Mesendoderm (in vitro differentiated cells): ENCODE measurements at regions not wholly inside any gene's neighbourhood (a gene's known extent, or its start where the extent isn't known, plus 50 kb on each side); places are given as distances from the start of the nearest gene placed in this dataset.
"Not testable (repeated sequence)": the region's sequence is repeated elsewhere in the genome, so short reads cannot be mapped to it uniquely, and the experiment has no call there.

Experiments
- DNase-seq: peaks from one replicate; pipeline ENCODE4 v3.0.0; 2013
- H2AK5ac ChIP-seq: 2 replicates; pipeline ENCODE4 v1.6.1; 2013; ENCODE audit warnings: low read length, inconsistent platforms
- H2BK120ac ChIP-seq: 2 replicates; pipeline ENCODE4 v1.6.1; 2013; ENCODE audit warnings: low read depth, mild to moderate bottlenecking, low read length, moderate library complexity, mixed read lengths
- H2BK15ac ChIP-seq: replicated peaks from 2 replicates; pipeline ENCODE4 v1.6.1; 2013; ENCODE audit warnings: low read depth, mild to moderate bottlenecking, moderate library complexity
- H2BK5ac ChIP-seq: 2 replicates; pipeline ENCODE4 v1.6.1; 2013; ENCODE audit warnings: low read length, inconsistent platforms
- H3K18ac ChIP-seq: 2 replicates; pipeline ENCODE4 v1.6.1; 2013; ENCODE audit warnings: mild to moderate bottlenecking, low read length, mixed read lengths
- H3K23ac ChIP-seq: one replicate; pipeline ENCODE4 v1.6.1; 2013; ENCODE audit warnings: low read length
- H3K27ac ChIP-seq: 2 replicates; pipeline ENCODE4 v1.5.1; 2013; ENCODE audit warnings: low read depth, mild to moderate bottlenecking, inconsistent platforms, low read length, moderate library complexity
- H3K27me3 ChIP-seq: 2 replicates; pipeline ENCODE4 v1.6.1; 2013; ENCODE audit warnings: low read length, control low read depth, mild to moderate bottlenecking, inconsistent platforms; ENCODE audit not compliant: insufficient read depth, poor library complexity
- H3K36me3 ChIP-seq: 2 replicates; pipeline ENCODE4 v1.6.1; 2013; ENCODE audit warnings: low read length, inconsistent platforms; ENCODE audit not compliant: control insufficient read depth, insufficient read depth
- H3K4ac ChIP-seq: one replicate; pipeline ENCODE4 v1.6.1; 2013; ENCODE audit warnings: low read depth, mild to moderate bottlenecking, low read length, moderate library complexity
- H3K4me1 ChIP-seq: 2 replicates; pipeline ENCODE4 v1.6.1; 2013; ENCODE audit warnings: low read depth, low read length, inconsistent platforms; ENCODE audit not compliant: control insufficient read depth
- H3K4me2 ChIP-seq: 2 replicates; pipeline ENCODE4 v1.6.1; 2013; ENCODE audit warnings: low read length
- H3K4me3 ChIP-seq: 2 replicates; pipeline ENCODE4 v1.5.1; 2013; ENCODE audit warnings: mild to moderate bottlenecking, low read length
- H3K56ac ChIP-seq: one replicate; pipeline ENCODE4 v1.6.1; 2013; ENCODE audit warnings: low read length
- H3K79me1 ChIP-seq: 2 replicates; pipeline ENCODE4 v1.6.1; 2013; ENCODE audit warnings: low read length, inconsistent platforms
- H3K79me2 ChIP-seq: 2 replicates; pipeline ENCODE4 v1.6.1; 2013; ENCODE audit warnings: mild to moderate bottlenecking, low read length; ENCODE audit not compliant: control insufficient read depth, insufficient read depth
- H3K9ac ChIP-seq: 2 replicates; pipeline ENCODE4 v1.6.1; 2013; ENCODE audit warnings: low read length, inconsistent platforms
- H4K5ac ChIP-seq: one replicate; pipeline ENCODE4 v1.6.1; 2013; ENCODE audit warnings: low read length
- H4K8ac ChIP-seq: one replicate; pipeline ENCODE4 v1.6.1; 2013; ENCODE audit warnings: low read depth, mild to moderate bottlenecking, control low read depth, low read length, moderate library complexity
- WGBS: extraction: QIAGEN DNeasy Blood & Tissue Kit; methylation state at CpG from one replicate; pipeline ENCODE4 v1.1.7; 2013; ENCODE audit warnings: low lambda C conversion rate, missing lambda C conversion rate; ENCODE audit not compliant: insufficient coverage; ENCODE audit errors: extremely low coverage; 5-methylcytosine and 5-hydroxymethylcytosine counted together

DNA sequence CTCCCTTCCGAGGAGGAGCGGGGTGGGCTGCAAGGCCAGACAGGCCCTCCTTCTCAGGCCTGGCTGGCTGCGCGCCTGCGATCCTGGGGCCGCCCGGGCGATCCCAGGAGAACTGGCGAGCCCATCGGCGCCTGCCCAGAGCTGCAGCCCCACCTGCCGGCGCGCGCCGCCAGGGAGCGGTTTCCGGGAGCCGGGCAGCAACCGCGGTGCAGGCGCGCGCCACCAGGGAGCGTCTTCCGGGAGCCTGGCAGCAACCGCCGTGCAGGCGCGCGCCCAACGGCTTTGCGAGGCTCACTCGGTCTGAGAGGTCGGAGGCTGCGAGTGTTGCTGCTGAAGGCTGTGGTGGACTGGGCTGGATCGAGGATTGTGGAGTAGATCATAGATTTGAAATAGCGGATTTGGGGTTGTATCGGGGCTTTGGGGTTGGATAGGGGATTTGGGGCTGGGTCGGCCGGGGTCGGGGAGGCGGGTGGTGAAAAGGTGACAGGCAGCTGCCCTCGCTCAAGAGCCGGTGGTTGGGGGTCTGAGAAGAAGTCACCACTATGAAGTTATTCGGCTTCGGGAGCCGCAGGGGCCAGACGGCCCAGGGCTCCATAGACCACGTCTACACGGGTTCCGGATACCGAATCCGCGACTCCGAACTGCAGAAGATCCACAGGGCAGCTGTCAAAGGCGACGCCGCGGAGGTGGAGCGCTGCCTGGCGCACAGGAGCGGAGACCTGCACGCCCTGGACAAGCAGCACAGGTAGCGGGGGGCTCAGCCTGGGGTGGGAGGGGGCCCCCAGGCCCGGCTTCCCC is 668.9 kb downstream of the SPATA31A6 start:
- not testable (repeated sequence) for H3K79me2 ChIP-seq, H2BK5ac ChIP-seq, H3K36me3 ChIP-seq, H3K9ac ChIP-seq, H2AK5ac ChIP-seq, H2BK120ac ChIP-seq, H3K27me3 ChIP-seq, H3K4me3 ChIP-seq, H3K27ac ChIP-seq, H3K4ac ChIP-seq, H2BK15ac ChIP-seq, H3K79me1 ChIP-seq, H3K4me2 ChIP-seq, H3K4me1 ChIP-seq, H4K8ac ChIP-seq, H3K23ac ChIP-seq, H4K5ac ChIP-seq, H3K18ac ChIP-seq
- peak overlapping the region; percentile 42 for H3K56ac ChIP-seq
- DNase-seq = peak; percentile 71
- no CpG with 5 or more reads among the region's 66 CpGs for WGBS

DNA sequence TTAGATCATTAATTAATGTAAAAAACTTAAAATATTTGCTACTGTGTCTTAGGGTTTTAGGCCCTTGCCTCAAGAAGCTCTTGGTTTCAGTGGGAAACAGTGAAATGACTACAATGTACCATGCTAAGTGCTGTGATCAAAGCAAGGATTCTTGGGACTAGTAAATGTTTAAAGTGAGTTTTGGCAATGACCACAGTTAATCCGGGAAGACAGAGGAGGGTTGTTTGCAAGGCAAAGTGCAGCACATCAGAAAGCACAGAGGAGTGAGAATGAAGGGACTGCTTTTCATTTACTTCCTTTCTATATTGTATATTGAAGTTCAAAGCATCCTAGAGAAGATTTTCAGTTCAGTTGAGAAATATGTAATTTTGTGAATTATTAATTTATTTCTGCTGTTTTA is 676.7 kb downstream of the SPATA31A6 start:
- not testable (repeated sequence) for H3K4me3 ChIP-seq, H3K9ac ChIP-seq, H3K56ac ChIP-seq, H2AK5ac ChIP-seq, H3K36me3 ChIP-seq, H3K4ac ChIP-seq, H3K4me1 ChIP-seq, H4K8ac ChIP-seq, H2BK120ac ChIP-seq, H3K79me2 ChIP-seq, H3K4me2 ChIP-seq, DNase-seq, H3K79me1 ChIP-seq, H2BK15ac ChIP-seq, H3K27me3 ChIP-seq, H4K5ac ChIP-seq, H3K23ac ChIP-seq, H3K18ac ChIP-seq, H2BK5ac ChIP-seq, H3K27ac ChIP-seq
- no CpG with 5 or more reads among the region's 1 CpG for WGBS

DNA sequence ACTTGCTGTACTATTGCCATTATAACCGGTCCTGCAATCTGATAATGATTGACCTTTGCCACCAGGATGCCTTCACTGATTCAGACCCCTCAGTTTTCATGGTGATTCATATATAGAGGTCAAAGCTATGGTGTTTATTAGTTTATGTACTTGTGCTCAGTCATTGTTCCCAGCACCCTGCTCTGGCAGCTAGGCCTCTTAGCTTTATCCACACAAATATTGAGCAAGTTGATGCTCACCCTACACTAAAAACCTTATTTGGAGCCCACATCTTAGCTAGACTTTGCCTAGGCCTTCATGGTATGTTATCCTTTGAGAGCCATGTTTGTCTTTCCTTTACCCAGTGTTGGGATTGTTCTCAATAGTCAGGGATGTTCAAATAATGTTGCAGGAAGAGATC is 679.0 kb downstream of the SPATA31A6 start:
- not testable (repeated sequence) for H3K4me3 ChIP-seq, H3K36me3 ChIP-seq, H3K56ac ChIP-seq, H3K18ac ChIP-seq, H3K27ac ChIP-seq, H3K4me1 ChIP-seq, DNase-seq, H2BK5ac ChIP-seq, H3K9ac ChIP-seq, H3K79me1 ChIP-seq, H3K23ac ChIP-seq, H2BK15ac ChIP-seq, H3K4ac ChIP-seq, H3K79me2 ChIP-seq, H4K8ac ChIP-seq, H2AK5ac ChIP-seq, H4K5ac ChIP-seq, H3K4me2 ChIP-seq, H2BK120ac ChIP-seq, H3K27me3 ChIP-seq
- no CpG with 5 or more reads among the region's 1 CpG for WGBS
